Activated effector memory CD4-positive, alpha-beta T cell treated with anti-CD3 and anti-CD28 coated beads, Interleukin-2, amount 50 U/mL, for 16 hours (primary cell): ENCODE measurements at regions not wholly inside any gene's neighbourhood (a gene's known extent, or its start where the extent isn't known, plus 50 kb on each side); places are given as distances from the start of the nearest gene placed in this dataset.
"Not testable (repeated sequence)": the region's sequence is repeated elsewhere in the genome, so short reads cannot be mapped to it uniquely, and the experiment has no call there.

Source experiments
- DNase-seq: peaks from one replicate; pipeline ENCODE4 v3.0.0-alpha.2; 2020

- no peak for DNase-seq
Measured at GRCh38 chr6:168169624-168170023, 90.6 kb upstream of the FRMD1 start.

- DNase-seq = not testable (repeated sequence)
Measured at GRCh38 chr6:168168936-168169335, 89.9 kb upstream of the FRMD1 start.

- DNase-seq = not testable (repeated sequence)
Measured at GRCh38 chr6:168168330-168168729, 89.3 kb upstream of the FRMD1 start.

- no peak for DNase-seq
Measured at GRCh38 chr6:168167431-168168315, 88.7 kb upstream of the FRMD1 start.

- DNase-seq = no peak
Measured at GRCh38 chr6:168166627-168167026, 87.6 kb upstream of the FRMD1 start.

GRCh38 chr6:168165891-168166290, 86.9 kb upstream of the FRMD1 start:
- no peak for DNase-seq

- peak; percentile 49 for DNase-seq
Measured at GRCh38 chr6:168165373-168165772, 86.4 kb upstream of the FRMD1 start.

- DNase-seq = no peak
Measured at GRCh38 chr6:168164462-168165061, 85.5 kb upstream of the FRMD1 start.

GRCh38 chr6:168163096-168163731, 84.2 kb upstream of the FRMD1 start:
- DNase-seq = no peak

- DNase-seq = no peak
Measured at GRCh38 chr6:168162366-168162765, 83.4 kb upstream of the FRMD1 start.

GRCh38 chr6:168161371-168161750, 82.3 kb upstream of the FRMD1 start:
- DNase-seq = no peak

GRCh38 chr6:168160506-168161370, 81.7 kb upstream of the FRMD1 start:
- no peak for DNase-seq

GRCh38 chr6:168159506-168159905, 80.5 kb upstream of the FRMD1 start:
- no peak for DNase-seq

- no peak for DNase-seq
Measured at GRCh38 chr6:168158980-168159349, 80.0 kb upstream of the FRMD1 start.

GRCh38 chr6:168158213-168158979, 79.4 kb upstream of the FRMD1 start:
- DNase-seq = no peak

GRCh38 chr6:168157272-168158212, 78.5 kb upstream of the FRMD1 start:
- DNase-seq = no peak

- DNase-seq = no peak
Measured at GRCh38 chr6:168156742-168157265, 77.8 kb upstream of the FRMD1 start.

GRCh38 chr6:168155821-168156741, 77.1 kb upstream of the FRMD1 start:
- no peak for DNase-seq

GRCh38 chr6:168155193-168155592, 76.2 kb upstream of the FRMD1 start:
- no peak for DNase-seq
